Duodenal mucosa (tissue), 2 donors: ENCODE measurements at regions not wholly inside any gene's neighbourhood (a gene's known extent, or its start where the extent isn't known, plus 50 kb on each side); places are given as distances from the start of the nearest gene placed in this dataset.

ENCODE experiments used
- H3K27ac ChIP-seq: one replicate; pipeline ENCODE4 v1.7.0; 2013; ENCODE audit warnings: low read depth, low read length
- H3K27me3 ChIP-seq, 2 donors: one replicate each; pipeline ENCODE4 v1.7.0; 2013; ENCODE audit warnings: low read length in 2 of 2, control low read depth in 1 of 2; ENCODE audit not compliant: insufficient read depth in 2 of 2, control insufficient read depth in 1 of 2
- H3K36me3 ChIP-seq, 2 donors: one replicate each; pipeline ENCODE4 v1.7.0; 2013; ENCODE audit warnings: low read length in 2 of 2, control low read depth in 1 of 2; ENCODE audit not compliant: insufficient read depth in 2 of 2, control insufficient read depth in 1 of 2
- H3K4me1 ChIP-seq, 2 donors: one replicate each; pipeline ENCODE4 v1.7.0; 2013; ENCODE audit warnings: low read length in 2 of 2, control low read depth in 1 of 2; ENCODE audit not compliant: insufficient read depth in 2 of 2, control insufficient read depth in 1 of 2
- H3K4me3 ChIP-seq, 2 donors: one replicate each; pipeline ENCODE4 v1.7.0; 2013; ENCODE audit warnings: low read length in 2 of 2, low read depth in 1 of 2
- H3K9ac ChIP-seq, 2 donors: one replicate each; pipeline ENCODE4 v1.7.0; 2013; ENCODE audit warnings: low read length in 2 of 2, low read depth in 1 of 2
- H3K9me3 ChIP-seq, 2 donors: one replicate each; pipeline ENCODE4 v1.7.0; 2013; ENCODE audit warnings: low read length in 2 of 2, control low read depth in 1 of 2; ENCODE audit not compliant: control insufficient read depth in 1 of 2

DNA sequence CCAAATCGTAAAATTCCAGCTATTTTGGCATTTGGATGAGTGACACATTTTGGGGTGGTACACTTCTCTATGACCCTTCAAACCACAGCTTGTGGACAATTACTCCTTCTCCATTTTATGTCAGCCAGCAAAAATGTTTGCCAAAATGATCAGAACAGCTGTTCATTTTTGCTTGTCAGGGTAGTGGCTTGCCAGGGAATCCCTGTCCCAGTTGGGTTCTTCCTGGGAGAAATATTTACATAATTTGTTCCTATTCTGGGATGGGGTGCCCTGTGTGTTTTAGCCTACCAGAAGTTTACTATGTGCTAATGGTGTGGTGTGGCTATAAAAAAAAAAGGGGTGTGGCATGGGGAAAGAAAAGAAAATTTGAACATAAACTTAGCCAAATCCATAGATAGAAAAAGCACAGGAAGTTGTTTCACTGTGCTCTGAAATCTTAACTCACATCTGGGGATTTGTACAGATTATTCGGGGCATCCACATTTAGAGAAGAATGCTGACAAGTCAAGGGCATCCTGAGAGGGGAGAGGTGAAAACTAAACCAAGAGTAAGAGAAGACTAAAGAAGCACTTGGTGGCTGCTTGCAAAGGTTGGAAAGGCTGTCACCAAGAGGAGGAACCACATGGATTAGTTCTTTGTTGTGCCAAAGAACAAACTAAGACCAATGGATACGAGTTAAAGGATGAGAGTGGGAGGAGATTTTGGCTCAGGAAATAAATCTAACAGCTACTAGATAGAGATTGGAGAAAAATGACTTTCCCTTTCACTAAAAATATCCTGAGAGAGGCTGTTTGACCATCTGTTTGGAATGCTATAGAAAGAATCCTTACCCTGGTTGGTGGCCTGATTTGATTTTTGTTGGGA lies 55.2 kb upstream of the RBM24 start:
- Histone ChIP-seq H3K9ac (no peak overlapping the region), H3K27ac (no peak overlapping the region), H3K9me3 (no peaks in the 10 kb centered on the region), H3K27me3 (no peaks in the 10 kb centered on the region), H3K4me3 (no peak overlapping the region), H3K36me3 (no peaks in the 10 kb centered on the region), H3K4me1 (peaks cover 0 to 7% of the 10 kb centered on the region in 2 donors)

DNA sequence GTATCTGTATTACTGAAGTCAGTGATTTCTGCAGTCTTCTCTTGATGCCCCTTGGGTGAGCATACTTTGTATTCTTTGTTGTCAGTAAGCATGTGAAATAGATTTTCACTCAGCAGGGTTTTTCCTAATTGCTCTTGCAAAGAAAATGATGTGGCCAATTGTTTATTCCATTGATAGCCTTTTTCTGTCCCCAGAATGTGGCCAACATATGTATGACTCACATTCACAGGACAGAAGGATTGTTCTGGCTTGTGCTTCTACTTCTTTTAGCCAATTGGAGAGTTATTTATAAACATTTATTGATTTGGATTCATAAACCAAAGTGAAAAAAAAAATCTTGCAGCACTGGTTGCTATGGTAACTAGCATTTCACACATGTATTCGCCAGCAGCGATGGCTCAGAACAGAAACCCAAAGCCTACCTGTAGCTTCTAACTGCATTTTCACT lies 54.4 kb upstream of the RBM24 start:
- H3K4me1 ChIP-seq = peaks cover 0 to 7% of the 10 kb centered on the region in 2 donors
- H3K27ac ChIP-seq = no peak overlapping the region
- H3K9ac ChIP-seq = no peak overlapping the region
- H3K4me3 ChIP-seq = no peak overlapping the region
- H3K9me3 ChIP-seq = no peaks in the 10 kb centered on the region
- no peaks in the 10 kb centered on the region for H3K27me3 ChIP-seq
- no peaks in the 10 kb centered on the region for H3K36me3 ChIP-seq

DNA sequence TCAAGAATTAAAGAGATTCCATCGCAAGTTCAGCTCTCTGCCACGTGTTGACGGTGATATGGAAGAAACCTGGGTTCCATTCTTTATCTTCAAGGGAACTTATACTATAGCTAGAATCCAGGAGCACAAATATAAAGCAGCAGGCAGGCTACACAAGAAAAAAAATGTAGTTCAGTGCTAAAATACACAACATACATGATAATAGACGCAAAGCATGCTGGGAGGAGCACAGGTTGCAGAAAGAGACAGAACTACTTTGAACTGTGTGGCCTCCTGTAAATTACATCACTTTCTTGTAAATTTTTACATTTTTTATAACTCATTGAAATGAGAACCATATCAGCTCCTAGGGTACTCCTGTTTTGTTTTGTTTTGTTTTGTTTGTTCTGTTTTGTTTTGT lies 53.8 kb upstream of the RBM24 start:
- H3K27me3 ChIP-seq = no peaks in the 10 kb centered on the region
- no peak overlapping the region for H3K9ac ChIP-seq
- H3K36me3 ChIP-seq = no peaks in the 10 kb centered on the region
- H3K4me3 ChIP-seq = no peak overlapping the region
- no peaks in the 10 kb centered on the region for H3K9me3 ChIP-seq
- H3K4me1 ChIP-seq = peaks cover 0 to 7% of the 10 kb centered on the region in 2 donors
- no peak overlapping the region for H3K27ac ChIP-seq
